Sigmoid colon (tissue), 4 donors: ENCODE measurements at regions not wholly inside any gene's neighbourhood (a gene's known extent, or its start where the extent isn't known, plus 50 kb on each side); places are given as distances from the start of the nearest gene placed in this dataset.

Experiments used
- POLR2A ChIP-seq, 2 donors: fragments of 450-650 bp; IDR thresholded peaks; one replicate each; pipeline ENCODE4 v1.6.1; 2016; ENCODE audit warnings: antibody characterized with exemption in 2 of 2, mild to moderate bottlenecking in 2 of 2, moderate library complexity in 2 of 2
- POLR2AphosphoS5 ChIP-seq, 4 donors: sonication (generic); formaldehyde crosslinking; IDR thresholded peaks; one replicate each; pipeline ENCODE4 v1.6.1; 2017; ENCODE audit warnings: antibody characterized with exemption in 4 of 4
- TF ChIP-seq, protein P1 (sequence below), 4 experiments: fragments of 450-650 bp in 3 of 4; fragments of 200-600 bp in 1 of 4; IDR thresholded peaks; one replicate each; pipeline ENCODE4 v1.5.1; 2016 to 2019; ENCODE audit warnings: antibody characterized with exemption in 4 of 4, mild to moderate bottlenecking in 3 of 4, moderate library complexity in 2 of 4

DNA sequence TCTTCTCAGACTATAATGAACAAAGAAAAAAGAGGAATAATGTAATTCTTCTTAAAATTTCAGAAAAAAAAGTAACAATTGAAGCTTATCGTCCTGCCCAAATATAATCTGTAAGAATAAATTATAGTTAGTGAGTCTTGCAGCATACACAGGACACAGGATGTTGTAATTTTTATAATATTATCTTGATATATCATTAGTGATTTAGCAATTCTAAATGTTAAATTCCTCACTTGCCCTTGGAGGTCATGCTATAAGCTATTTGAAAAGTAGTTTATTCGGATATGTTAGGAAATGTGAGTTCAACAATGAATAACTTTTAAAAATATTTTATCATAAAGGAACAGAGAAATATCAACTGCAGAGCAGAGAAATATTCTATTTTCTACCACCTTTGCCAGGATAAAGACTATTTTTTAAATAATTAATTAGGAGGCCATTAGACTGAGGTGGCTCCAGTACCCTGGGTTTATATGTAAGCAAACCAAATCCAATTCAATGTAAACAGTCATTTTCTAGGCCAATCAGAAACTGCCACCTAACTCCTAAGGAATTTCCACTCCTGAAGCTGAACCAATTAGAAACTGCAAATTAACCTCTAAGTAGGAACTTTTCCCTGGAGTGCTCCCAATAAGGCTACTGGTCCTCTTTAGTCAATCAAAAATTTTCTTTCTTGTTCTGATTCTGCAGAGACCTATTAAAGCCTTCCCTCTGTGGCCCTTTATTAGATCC lies 1109.3 kb downstream of the ROBO2 start:
- TF ChIP-seq, protein P1, sequence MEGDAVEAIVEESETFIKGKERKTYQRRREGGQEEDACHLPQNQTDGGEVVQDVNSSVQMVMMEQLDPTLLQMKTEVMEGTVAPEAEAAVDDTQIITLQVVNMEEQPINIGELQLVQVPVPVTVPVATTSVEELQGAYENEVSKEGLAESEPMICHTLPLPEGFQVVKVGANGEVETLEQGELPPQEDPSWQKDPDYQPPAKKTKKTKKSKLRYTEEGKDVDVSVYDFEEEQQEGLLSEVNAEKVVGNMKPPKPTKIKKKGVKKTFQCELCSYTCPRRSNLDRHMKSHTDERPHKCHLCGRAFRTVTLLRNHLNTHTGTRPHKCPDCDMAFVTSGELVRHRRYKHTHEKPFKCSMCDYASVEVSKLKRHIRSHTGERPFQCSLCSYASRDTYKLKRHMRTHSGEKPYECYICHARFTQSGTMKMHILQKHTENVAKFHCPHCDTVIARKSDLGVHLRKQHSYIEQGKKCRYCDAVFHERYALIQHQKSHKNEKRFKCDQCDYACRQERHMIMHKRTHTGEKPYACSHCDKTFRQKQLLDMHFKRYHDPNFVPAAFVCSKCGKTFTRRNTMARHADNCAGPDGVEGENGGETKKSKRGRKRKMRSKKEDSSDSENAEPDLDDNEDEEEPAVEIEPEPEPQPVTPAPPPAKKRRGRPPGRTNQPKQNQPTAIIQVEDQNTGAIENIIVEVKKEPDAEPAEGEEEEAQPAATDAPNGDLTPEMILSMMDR (IDR thresholded peaks at IDR 0.05): no peak
- TF ChIP-seq POLR2A (IDR thresholded peaks at IDR 0.05) (no peak), POLR2AphosphoS5 (IDR thresholded peaks at IDR 0.05) (no peak)
